ENCODE measurements at regions not wholly inside any gene's neighbourhood (a gene's known extent, or its start where the extent isn't known, plus 50 kb on each side); places are given as distances from the start of the nearest gene placed in this dataset.
"Not testable (repeated sequence)": the region's sequence is repeated elsewhere in the genome, so short reads cannot be mapped to it uniquely, and the experiment has no call there.

DNA sequence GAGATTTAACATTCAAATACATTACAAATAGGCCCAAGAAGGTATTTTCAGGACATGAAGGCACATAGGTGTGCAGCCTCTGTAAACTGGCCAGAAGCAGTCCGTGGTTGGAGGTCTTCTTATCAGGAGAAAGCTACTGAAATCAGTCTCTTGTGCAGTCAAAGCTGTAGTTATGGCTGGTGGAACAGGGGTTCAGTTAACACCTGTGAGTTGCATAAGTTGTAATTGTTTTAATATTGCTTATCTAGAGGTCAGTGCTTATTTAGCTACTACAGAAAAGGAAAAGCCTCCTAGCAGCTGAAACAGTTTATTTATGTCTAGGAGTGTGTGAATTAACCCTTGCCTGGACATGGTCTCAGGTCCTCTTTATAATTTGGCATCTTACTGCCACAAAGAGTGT, 377.6 kb upstream of the MDGA2 start:
- Mint-ChIP-seq H3K27me3 (no peaks in the 10 kb centered on the region), H3K4me1 (no peaks in the 10 kb centered on the region), H3K27ac (no peak overlapping the region), H3K36me3 (ENCODE audit: low read depth) (no peaks in the 10 kb centered on the region), H3K4me3 (no peak overlapping the region)
- DNase-seq (no peak), ATAC-seq (no peak)
- no peaks in the 10 kb centered on the region for H3K9me3 ChIP-seq (ENCODE audit: control insufficient read depth, low read length, poor library complexity, severe bottlenecking)

DNA sequence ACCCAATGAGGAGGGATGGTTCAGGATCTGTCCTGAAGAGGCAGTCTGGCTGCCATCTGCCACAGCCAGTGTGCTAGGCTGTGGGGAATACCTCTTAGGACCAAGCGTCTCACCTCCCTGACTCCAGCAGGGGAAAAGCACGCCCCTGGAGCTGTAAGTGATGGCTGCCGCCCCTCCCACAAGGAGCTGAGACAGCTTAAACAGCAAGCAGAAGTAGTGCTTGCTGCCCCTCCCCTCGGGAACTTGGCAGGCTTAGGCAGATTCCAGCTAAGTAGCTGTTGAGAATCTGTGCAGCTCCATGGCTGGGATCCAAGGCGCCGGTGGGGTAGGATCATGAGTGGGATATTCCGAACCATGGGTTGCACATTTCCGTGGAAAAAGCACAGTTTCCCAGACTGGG, 360.4 kb upstream of the MDGA2 start:
- no peaks in the 10 kb centered on the region for H3K9me3 ChIP-seq (ENCODE audit: control insufficient read depth, low read length, poor library complexity, severe bottlenecking)
- DNase-seq = no peak
- Mint-ChIP-seq H3K27me3 (no peaks in the 10 kb centered on the region), H3K36me3 (ENCODE audit: low read depth) (no peaks in the 10 kb centered on the region), H3K4me1 (no peaks in the 10 kb centered on the region), H3K4me3 (no peak overlapping the region), H3K27ac (no peak overlapping the region)
- no peak for ATAC-seq

DNA sequence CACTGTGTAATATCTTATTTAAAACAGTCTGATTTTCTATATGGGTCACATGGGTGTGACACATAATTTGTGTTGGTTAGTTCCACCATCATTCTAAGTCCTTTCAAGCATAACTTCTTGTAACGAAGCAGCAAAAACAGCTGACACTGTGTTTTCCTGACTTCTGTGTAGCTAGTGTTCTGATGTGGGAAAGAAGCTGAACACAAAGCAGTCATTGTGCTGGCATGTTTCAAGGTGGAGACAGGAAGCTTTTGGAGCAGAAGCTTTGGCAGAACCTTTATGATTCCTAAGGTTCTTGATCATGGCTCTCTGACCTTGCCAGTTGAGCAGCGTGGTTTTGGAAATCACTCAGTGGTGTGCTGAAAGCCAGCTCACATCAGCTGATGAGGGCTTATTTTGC, 351.7 kb upstream of the MDGA2 start:
- ATAC-seq = no peak

DNA sequence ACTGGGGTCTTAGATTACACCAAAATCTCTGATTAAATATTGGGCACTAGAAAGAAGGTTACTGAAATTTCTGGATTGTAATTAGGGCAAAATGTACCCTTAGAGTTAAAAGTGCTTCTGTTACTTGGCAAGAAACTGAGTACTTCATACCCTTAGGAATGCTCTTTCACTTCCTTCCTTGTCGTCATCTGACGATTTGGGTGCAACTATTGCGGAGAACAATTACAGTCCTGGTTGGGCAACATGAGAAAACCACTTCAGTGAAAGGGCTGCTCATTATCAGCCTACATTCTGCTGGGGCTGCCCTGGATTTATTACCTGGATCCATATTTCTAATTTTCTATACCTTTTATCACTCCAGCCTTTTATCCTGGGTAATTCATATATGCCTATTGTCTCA, 348.5 kb upstream of the MDGA2 start:
- H3K27ac Mint-ChIP-seq = no peak overlapping the region
- ATAC-seq (no peak), DNase-seq (no peak)
- H3K9me3 ChIP-seq (ENCODE audit: control insufficient read depth, low read length, poor library complexity, severe bottlenecking) = no peaks in the 10 kb centered on the region
- H3K4me1 Mint-ChIP-seq = no peaks in the 10 kb centered on the region
- H3K36me3 Mint-ChIP-seq (ENCODE audit: low read depth) = no peaks in the 10 kb centered on the region
- H3K27me3 Mint-ChIP-seq = no peaks in the 10 kb centered on the region
- H3K4me3 Mint-ChIP-seq = no peak overlapping the region

More for the DNA sequence above, 351.7 kb upstream of the MDGA2 start:
- H3K9me3 ChIP-seq (ENCODE audit: control insufficient read depth, low read length, poor library complexity, severe bottlenecking) = no peaks in the 10 kb centered on the region
- DNase-seq = no peak
- Mint-ChIP-seq H3K27ac (no peak overlapping the region), H3K36me3 (ENCODE audit: low read depth) (no peaks in the 10 kb centered on the region), H3K4me3 (no peak overlapping the region), H3K27me3 (no peaks in the 10 kb centered on the region), H3K4me1 (no peaks in the 10 kb centered on the region)

DNA sequence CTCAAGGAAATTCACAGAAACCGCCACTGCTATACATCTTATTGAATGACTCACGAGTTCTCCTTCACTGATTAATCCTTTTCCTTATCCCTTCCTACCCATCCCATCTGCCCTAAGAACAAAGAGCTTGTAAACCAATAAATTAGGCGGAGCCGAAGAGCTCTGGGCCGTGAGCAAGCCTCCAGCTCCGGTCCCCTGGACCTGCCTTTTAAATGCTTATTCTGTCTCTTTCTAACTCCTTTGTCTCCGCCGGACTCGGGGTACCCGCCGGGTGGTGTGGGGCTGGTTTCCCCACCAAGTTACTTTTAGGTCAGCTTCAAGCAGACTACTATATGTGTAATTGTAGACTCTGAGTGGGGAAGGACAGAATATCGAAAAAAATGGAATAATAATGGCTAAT, 336.1 kb upstream of the MDGA2 start:
- H3K4me3 Mint-ChIP-seq; DNase-seq; ATAC-seq; H3K4me1 Mint-ChIP-seq; H3K27me3 Mint-ChIP-seq; H3K9me3 ChIP-seq (ENCODE audit: control insufficient read depth, low read length, poor library complexity, severe bottlenecking); H3K36me3 Mint-ChIP-seq (ENCODE audit: low read depth); H3K27ac Mint-ChIP-seq: not testable (repeated sequence)

DNA sequence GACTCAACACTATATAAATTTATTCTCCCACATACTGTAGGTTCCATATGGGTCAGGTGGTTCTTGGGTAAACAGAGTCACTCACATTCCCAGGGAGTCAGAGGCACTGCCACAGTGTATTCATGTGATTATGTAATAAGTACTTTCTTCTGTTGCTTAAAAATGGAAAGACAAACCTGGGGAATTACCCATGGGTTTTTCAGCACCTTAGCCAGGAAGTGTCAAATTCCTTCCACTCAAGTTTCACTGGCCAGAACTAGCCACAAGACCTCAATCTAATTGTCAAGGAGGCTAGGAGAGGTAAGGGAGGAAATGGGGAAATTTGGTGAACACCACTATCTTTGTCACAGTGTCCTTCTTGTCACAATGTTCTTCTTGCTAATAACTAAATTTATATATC, 333.2 kb upstream of the MDGA2 start:
- Mint-ChIP-seq H3K4me1 (no peaks in the 10 kb centered on the region), H3K36me3 (ENCODE audit: low read depth) (no peaks in the 10 kb centered on the region), H3K27me3 (no peaks in the 10 kb centered on the region), H3K4me3 (no peak overlapping the region), H3K27ac (no peak overlapping the region)
- no peak for ATAC-seq
- no peaks in the 10 kb centered on the region for H3K9me3 ChIP-seq (ENCODE audit: control insufficient read depth, low read length, poor library complexity, severe bottlenecking)
- no peak for DNase-seq

DNA sequence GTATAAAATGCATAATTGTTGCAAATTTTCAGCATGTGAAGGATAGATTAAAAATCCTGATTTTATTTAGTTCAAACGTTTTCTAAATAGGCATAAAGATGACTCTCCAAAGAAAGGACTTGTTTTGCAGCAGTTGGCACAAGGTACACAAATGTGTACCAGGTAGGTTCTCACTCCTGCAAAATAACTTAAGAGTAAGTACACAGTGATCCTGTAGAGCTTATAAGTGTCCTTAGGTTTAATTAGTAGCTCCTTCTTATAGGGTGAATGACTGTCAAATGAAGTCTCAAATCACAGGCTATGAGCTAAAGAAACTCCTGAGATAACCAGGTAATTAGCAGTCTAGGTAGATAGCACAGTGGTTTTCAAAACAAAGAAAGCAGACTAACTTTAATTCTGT, 330.6 kb upstream of the MDGA2 start:
- no peak for ATAC-seq
- Mint-ChIP-seq H3K4me3 (no peak overlapping the region), H3K27ac (no peak overlapping the region), H3K27me3 (no peaks in the 10 kb centered on the region), H3K4me1 (no peaks in the 10 kb centered on the region), H3K36me3 (ENCODE audit: low read depth) (no peaks in the 10 kb centered on the region)
- no peak for DNase-seq
- no peaks in the 10 kb centered on the region for H3K9me3 ChIP-seq (ENCODE audit: control insufficient read depth, low read length, poor library complexity, severe bottlenecking)

DNA sequence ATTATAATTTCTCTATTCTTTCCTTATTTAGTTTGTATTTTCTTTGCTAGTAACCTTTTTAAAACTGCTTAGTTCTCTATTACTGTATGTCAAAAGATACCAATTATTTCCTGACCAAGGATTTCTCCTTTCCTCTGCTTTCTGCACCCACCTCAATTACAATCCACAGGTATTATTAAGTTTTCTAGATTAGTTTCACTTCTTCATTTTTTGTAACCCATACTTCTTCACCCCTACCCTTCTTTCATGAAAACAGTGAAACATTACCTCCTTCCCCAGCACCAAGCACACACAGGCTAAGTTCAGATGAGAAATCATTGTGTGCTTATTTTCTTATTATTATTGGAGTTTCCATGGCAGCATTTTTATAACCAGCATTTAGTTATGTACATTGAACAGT, 318.5 kb upstream of the MDGA2 start:
- Mint-ChIP-seq H3K4me3 (no peak overlapping the region), H3K27ac (no peak overlapping the region), H3K27me3 (no peaks in the 10 kb centered on the region), H3K4me1 (no peaks in the 10 kb centered on the region), H3K36me3 (ENCODE audit: low read depth) (no peaks in the 10 kb centered on the region)
- ATAC-seq = no peak
- DNase-seq = no peak
- H3K9me3 ChIP-seq (ENCODE audit: control insufficient read depth, low read length, poor library complexity, severe bottlenecking) = no peaks in the 10 kb centered on the region

DNA sequence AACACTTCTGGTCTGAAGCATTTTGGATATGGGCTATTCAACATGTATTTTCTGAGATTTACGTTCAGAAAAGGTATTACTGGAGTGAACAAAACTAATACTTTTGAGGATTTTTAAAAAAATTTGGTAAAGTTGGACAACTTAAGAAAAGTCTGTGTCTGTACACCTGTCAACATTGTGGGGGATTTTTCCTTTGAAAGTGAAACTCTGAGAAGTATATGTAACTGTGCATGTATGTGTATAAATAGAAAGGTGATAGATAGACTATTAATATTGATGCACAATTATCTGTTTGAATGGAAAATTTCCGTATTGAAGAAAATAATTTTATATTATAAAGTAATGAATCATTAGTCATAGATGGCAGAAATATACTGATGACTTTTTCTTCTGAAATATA, 312.8 kb upstream of the MDGA2 start:
- Mint-ChIP-seq H3K4me1 (no peaks in the 10 kb centered on the region), H3K4me3 (no peak overlapping the region), H3K27me3 (no peaks in the 10 kb centered on the region)

DNA sequence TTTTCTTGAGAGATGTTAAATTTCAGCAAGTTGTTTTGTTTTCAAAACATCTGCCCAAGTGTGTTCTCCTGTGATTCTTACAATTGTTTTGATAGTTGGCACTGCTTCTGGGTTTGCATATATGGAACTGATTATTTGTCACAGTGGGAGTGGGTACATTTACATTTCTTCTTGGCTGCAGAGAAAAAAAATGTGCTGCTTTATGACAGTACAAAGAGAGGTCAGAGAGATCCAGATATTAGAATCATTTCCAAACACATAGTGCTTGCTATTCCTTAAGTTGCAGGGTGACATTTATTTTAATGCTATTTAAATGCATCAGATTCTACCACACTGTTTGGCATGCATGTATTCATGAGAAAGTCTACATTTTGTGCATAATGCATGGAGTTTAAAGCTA, 303.5 kb upstream of the MDGA2 start:
- no peak overlapping the region for H3K27ac Mint-ChIP-seq
- no peaks in the 10 kb centered on the region for H3K36me3 Mint-ChIP-seq (ENCODE audit: low read depth)
- DNase-seq = no peak
- no peaks in the 10 kb centered on the region for H3K4me1 Mint-ChIP-seq
- no peak for ATAC-seq
- no peaks in the 10 kb centered on the region for H3K27me3 Mint-ChIP-seq
- no peaks in the 10 kb centered on the region for H3K9me3 ChIP-seq (ENCODE audit: control insufficient read depth, low read length, poor library complexity, severe bottlenecking)
- H3K4me3 Mint-ChIP-seq = no peak overlapping the region

More for the DNA sequence above, 312.8 kb upstream of the MDGA2 start:
- DNase-seq (no peak), ATAC-seq (no peak)
- H3K9me3 ChIP-seq (ENCODE audit: control insufficient read depth, low read length, poor library complexity, severe bottlenecking) = no peaks in the 10 kb centered on the region
- no peak overlapping the region for H3K27ac Mint-ChIP-seq
- no peaks in the 10 kb centered on the region for H3K36me3 Mint-ChIP-seq (ENCODE audit: low read depth)

DNA sequence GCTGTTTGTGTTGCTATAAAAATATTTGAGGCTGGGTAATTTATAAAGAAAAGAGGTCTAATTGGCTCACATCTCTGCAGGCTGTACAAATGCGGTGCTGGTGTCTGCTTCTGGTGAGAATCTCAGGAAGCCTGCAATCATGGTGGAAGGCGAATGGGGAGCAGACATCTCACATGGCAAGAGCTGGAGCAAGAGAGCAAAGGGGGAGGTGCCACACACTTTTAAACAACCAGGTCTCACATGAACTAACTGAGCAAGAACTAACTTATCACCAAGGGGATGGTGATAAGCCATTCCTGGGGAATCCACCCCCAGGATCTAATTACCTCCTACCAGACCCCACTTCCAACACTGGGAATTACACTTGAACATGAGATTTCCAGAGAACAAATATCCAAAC, 300.7 kb upstream of the MDGA2 start:
- DNase-seq (no peak), ATAC-seq (no peak)
- Mint-ChIP-seq H3K27me3 (no peaks in the 10 kb centered on the region), H3K4me1 (no peaks in the 10 kb centered on the region), H3K4me3 (no peak overlapping the region), H3K27ac (no peak overlapping the region), H3K36me3 (ENCODE audit: low read depth) (no peaks in the 10 kb centered on the region)
- H3K9me3 ChIP-seq (ENCODE audit: control insufficient read depth, low read length, poor library complexity, severe bottlenecking) = no peaks in the 10 kb centered on the region

DNA sequence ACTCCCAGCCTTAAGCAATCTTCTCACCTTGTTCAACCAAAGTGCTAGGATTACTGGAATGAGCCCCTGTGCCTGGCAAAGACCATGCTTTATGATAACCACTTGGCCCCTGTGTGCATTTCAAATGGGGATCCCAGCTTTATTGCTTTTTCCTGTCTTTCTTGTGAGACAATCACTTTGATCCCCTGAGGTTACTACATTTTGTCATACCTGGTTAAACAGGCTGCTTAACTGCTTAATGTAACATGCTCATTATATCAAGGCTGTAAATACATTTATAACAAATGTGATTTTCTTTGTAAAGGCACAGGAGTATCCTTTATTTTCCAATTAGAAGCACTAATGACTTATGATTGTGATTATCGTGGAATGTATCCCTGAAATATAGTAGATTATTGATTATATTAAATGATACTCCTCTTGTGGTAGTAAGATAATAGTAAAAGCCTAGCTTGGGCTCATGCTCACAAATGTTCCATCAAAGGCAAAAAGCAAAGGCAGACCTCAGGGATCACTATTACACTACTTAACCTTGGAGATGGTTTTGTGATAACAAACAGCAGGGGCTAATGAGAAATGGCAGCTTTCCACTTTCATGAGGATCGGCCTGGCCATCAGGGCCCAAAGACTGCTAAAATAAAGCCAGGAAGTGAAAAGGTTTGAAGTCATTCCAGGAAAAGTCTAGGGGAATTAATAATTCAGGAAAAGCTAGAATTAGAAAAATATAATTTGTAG, 290.8 kb upstream of the MDGA2 start:
- no peak overlapping the region for H3K4me3 Mint-ChIP-seq
- no peak overlapping the region for H3K27ac Mint-ChIP-seq
- no peaks in the 10 kb centered on the region for H3K27me3 Mint-ChIP-seq
- ATAC-seq (no peak), DNase-seq (no peak)
- H3K36me3 Mint-ChIP-seq (ENCODE audit: low read depth) = no peaks in the 10 kb centered on the region
- peaks cover 2% of the 10 kb centered on the region for H3K9me3 ChIP-seq (ENCODE audit: control insufficient read depth, low read length, poor library complexity, severe bottlenecking)
- H3K4me1 Mint-ChIP-seq = no peaks in the 10 kb centered on the region

DNA sequence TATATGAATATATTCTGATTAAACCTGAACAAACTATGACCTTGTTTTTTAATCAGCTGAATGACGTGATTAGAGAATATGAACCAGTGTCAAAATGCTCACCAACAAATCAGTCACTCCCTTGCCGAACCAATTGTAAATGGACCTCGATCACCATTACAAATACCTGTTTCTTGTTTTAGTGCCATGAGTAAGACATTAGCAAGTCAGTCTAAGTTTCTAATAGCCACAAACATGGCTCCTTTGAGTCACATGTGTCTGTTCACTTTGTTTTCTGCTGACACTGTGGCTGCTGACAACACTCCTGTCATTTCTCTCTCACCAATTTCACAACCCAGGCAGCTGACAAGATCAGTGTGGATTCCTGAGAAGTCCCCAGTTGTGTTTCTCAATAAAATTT, 286.2 kb upstream of the MDGA2 start:
- peaks cover 2% of the 10 kb centered on the region for H3K9me3 ChIP-seq (ENCODE audit: control insufficient read depth, low read length, poor library complexity, severe bottlenecking)
- no peak for DNase-seq
- no peak overlapping the region for H3K4me3 Mint-ChIP-seq
- ATAC-seq = no peak
- no peaks in the 10 kb centered on the region for H3K4me1 Mint-ChIP-seq
- H3K27ac Mint-ChIP-seq = no peak overlapping the region
- no peaks in the 10 kb centered on the region for H3K27me3 Mint-ChIP-seq
- H3K36me3 Mint-ChIP-seq (ENCODE audit: low read depth) = no peaks in the 10 kb centered on the region

DNA sequence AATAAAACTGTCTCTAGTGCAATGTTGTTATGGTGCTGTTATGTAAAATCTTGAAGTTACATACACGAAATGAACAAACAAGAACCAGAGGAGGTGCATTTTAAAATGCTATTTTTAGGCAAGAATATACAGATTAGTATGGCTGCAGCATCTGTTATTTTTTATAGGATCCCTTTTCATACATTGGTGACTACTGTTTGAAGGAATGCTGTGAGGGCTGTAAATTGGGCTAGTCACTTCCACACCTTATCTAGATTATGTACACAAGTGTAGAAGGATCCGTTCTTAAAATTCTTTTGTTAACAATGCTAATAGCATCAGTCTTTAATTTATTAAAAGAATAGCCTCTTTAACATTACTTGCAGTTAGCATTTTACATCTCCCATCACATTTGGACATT, 284.3 kb upstream of the MDGA2 start:
- no peak overlapping the region for H3K4me3 Mint-ChIP-seq
- no peaks in the 10 kb centered on the region for H3K4me1 Mint-ChIP-seq
- H3K27ac Mint-ChIP-seq = no peak overlapping the region
- no peaks in the 10 kb centered on the region for H3K36me3 Mint-ChIP-seq (ENCODE audit: low read depth)
- no peaks in the 10 kb centered on the region for H3K27me3 Mint-ChIP-seq
- H3K9me3 ChIP-seq (ENCODE audit: control insufficient read depth, low read length, poor library complexity, severe bottlenecking) = peaks cover 2% of the 10 kb centered on the region
- ATAC-seq (no peak), DNase-seq (no peak)

Measured in T-helper 17 cell (primary cell).